Dendritic cell treated with granulocyte-macrophage colony-stimulating factor and Interleukin-4, amounts not matched to agents 40 ng/mL and 50 ng/mL, for 4 days (primary cell): ENCODE measurements at regions not wholly inside any gene's neighbourhood (a gene's known extent, or its start where the extent isn't known, plus 50 kb on each side); places are given as distances from the start of the nearest gene placed in this dataset.
"Not testable (repeated sequence)": the region's sequence is repeated elsewhere in the genome, so short reads cannot be mapped to it uniquely, and the experiment has no call there.

Experiments used
- H3K27ac Mint-ChIP-seq: one replicate; pipeline ENCODE4 v1.8.0; 2022; ENCODE audit warnings: mild to moderate bottlenecking, mixed read lengths
- H3K27me3 Mint-ChIP-seq: one replicate; pipeline ENCODE4 v1.8.0; 2022; ENCODE audit warnings: mild to moderate bottlenecking, mixed read lengths
- H3K36me3 Mint-ChIP-seq: one replicate; pipeline ENCODE4 v1.8.0; 2022; ENCODE audit warnings: low read depth, mixed read lengths
- H3K4me1 Mint-ChIP-seq: one replicate; pipeline ENCODE4 v1.8.0; 2022; ENCODE audit warnings: low read depth, mixed read lengths
- H3K4me3 Mint-ChIP-seq: one replicate; pipeline ENCODE4 v1.8.0; 2022; ENCODE audit warnings: mild to moderate bottlenecking, moderate library complexity, mixed read lengths
- H3K9me3 Mint-ChIP-seq: one replicate; pipeline ENCODE4 v1.8.0; 2022; ENCODE audit warnings: mixed read lengths
- intact Hi-C: fragments of 100-400 bp; cut with micrococcal nuclease; formaldehyde crosslinking; loops from one replicate; pipeline ENCODE4 v1.15.0; 2022

GRCh38 chr9:38181232-38181631 lies 112.2 kb upstream of the SHB start:
- Mint-ChIP-seq H3K27me3 (peaks cover 5% of the 10 kb centered on the region), H3K9me3 (no peaks in the 10 kb centered on the region), H3K27ac (no peak overlapping the region), H3K36me3 (no peaks in the 10 kb centered on the region), H3K4me3 (no peak overlapping the region), H3K4me1 (no peaks in the 10 kb centered on the region)
- intact Hi-C loops, result no loop called here

- no peak overlapping the region for H3K4me3 Mint-ChIP-seq
- intact Hi-C loops, result no loop called here
- no peak overlapping the region for H3K27ac Mint-ChIP-seq
- peaks cover 5% of the 10 kb centered on the region for H3K27me3 Mint-ChIP-seq
- H3K9me3 Mint-ChIP-seq, result no peaks in the 10 kb centered on the region
- no peaks in the 10 kb centered on the region for H3K4me1 Mint-ChIP-seq
- no peaks in the 10 kb centered on the region for H3K36me3 Mint-ChIP-seq
These were observed 111.6 kb upstream of the SHB start for GRCh38 chr9:38180656-38181055.

GRCh38 chr9:38179965-38180364 lies 110.9 kb upstream of the SHB start:
- Mint-ChIP-seq H3K4me1 (no peaks in the 10 kb centered on the region), H3K36me3 (no peaks in the 10 kb centered on the region), H3K4me3 (no peak overlapping the region), H3K27ac (no peak overlapping the region), H3K27me3 (peaks cover 5% of the 10 kb centered on the region), H3K9me3 (no peaks in the 10 kb centered on the region)
- intact Hi-C loops, result no loop called here

- intact Hi-C loops, result no loop called here
- no peak overlapping the region for H3K4me3 Mint-ChIP-seq
These were observed 109.2 kb upstream of the SHB start for GRCh38 chr9:38178237-38178636.

GRCh38 chr9:38177680-38178079 lies 108.7 kb upstream of the SHB start:
- intact Hi-C loops, result no loop called here
- H3K9me3 Mint-ChIP-seq, result no peaks in the 10 kb centered on the region

More at GRCh38 chr9:38178237-38178636, 109.2 kb upstream of the SHB start:
- H3K9me3 Mint-ChIP-seq, result no peaks in the 10 kb centered on the region
- H3K27ac Mint-ChIP-seq, result no peak overlapping the region
- peaks cover 5% of the 10 kb centered on the region for H3K27me3 Mint-ChIP-seq
- no peaks in the 10 kb centered on the region for H3K36me3 Mint-ChIP-seq
- H3K4me1 Mint-ChIP-seq, result no peaks in the 10 kb centered on the region

GRCh38 chr9:38176251-38176650 lies 107.2 kb upstream of the SHB start:
- Mint-ChIP-seq H3K9me3 (peaks cover 7% of the 10 kb centered on the region), H3K27me3 (peaks cover 5% of the 10 kb centered on the region), H3K27ac (no peak overlapping the region), H3K36me3 (no peaks in the 10 kb centered on the region), H3K4me3 (no peak overlapping the region), H3K4me1 (peaks cover 2% of the 10 kb centered on the region)
- intact Hi-C loops, result no loop called here

More at GRCh38 chr9:38177680-38178079, 108.7 kb upstream of the SHB start:
- Mint-ChIP-seq H3K27ac (no peak overlapping the region), H3K36me3 (no peaks in the 10 kb centered on the region), H3K4me3 (no peak overlapping the region), H3K4me1 (no peaks in the 10 kb centered on the region), H3K27me3 (peaks cover 5% of the 10 kb centered on the region)

- peaks cover 4% of the 10 kb centered on the region for H3K27me3 Mint-ChIP-seq
- intact Hi-C loops, result no loop called here
- peaks cover 15% of the 10 kb centered on the region for H3K9me3 Mint-ChIP-seq
- no peak overlapping the region for H3K4me3 Mint-ChIP-seq
- no peaks in the 10 kb centered on the region for H3K36me3 Mint-ChIP-seq
- peaks cover 8% of the 10 kb centered on the region for H3K4me1 Mint-ChIP-seq
- no peak overlapping the region for H3K27ac Mint-ChIP-seq
These were observed 106.4 kb upstream of the SHB start for GRCh38 chr9:38175423-38175822.

- H3K9me3 Mint-ChIP-seq, result peaks cover 31% of the 10 kb centered on the region
- H3K36me3 Mint-ChIP-seq, result no peaks in the 10 kb centered on the region
- peaks cover 3% of the 10 kb centered on the region for H3K27me3 Mint-ChIP-seq
- intact Hi-C loops, result no loop called here
- H3K27ac Mint-ChIP-seq, result no peak overlapping the region
- H3K4me3 Mint-ChIP-seq, result no peak overlapping the region
- peaks cover 15% of the 10 kb centered on the region for H3K4me1 Mint-ChIP-seq
These were observed 103.6 kb upstream of the SHB start for GRCh38 chr9:38172586-38172985.

- H3K27ac Mint-ChIP-seq, result no peak overlapping the region
These were observed 102.9 kb upstream of the SHB start for GRCh38 chr9:38171926-38172325.

GRCh38 chr9:38171538-38171884 lies 102.5 kb upstream of the SHB start:
- H3K27me3 Mint-ChIP-seq, result no peaks in the 10 kb centered on the region

More at GRCh38 chr9:38171926-38172325, 102.9 kb upstream of the SHB start:
- Mint-ChIP-seq H3K4me1 (peaks cover 15% of the 10 kb centered on the region), H3K27me3 (no peaks in the 10 kb centered on the region), H3K9me3 (peaks cover 31% of the 10 kb centered on the region), H3K4me3 (no peak overlapping the region), H3K36me3 (no peaks in the 10 kb centered on the region)
- intact Hi-C loops, result no loop called here

GRCh38 chr9:38170763-38171537 lies 101.9 kb upstream of the SHB start:
- H3K27me3 Mint-ChIP-seq, intact Hi-C loops, H3K36me3 Mint-ChIP-seq, H3K4me3 Mint-ChIP-seq, H3K27ac Mint-ChIP-seq: not testable (repeated sequence)
- peaks cover 15% of the 10 kb centered on the region for H3K4me1 Mint-ChIP-seq
- H3K9me3 Mint-ChIP-seq, result peaks cover 31% of the 10 kb centered on the region

More at GRCh38 chr9:38171538-38171884, 102.5 kb upstream of the SHB start:
- no peak overlapping the region for H3K27ac Mint-ChIP-seq
- no peaks in the 10 kb centered on the region for H3K36me3 Mint-ChIP-seq
- H3K4me1 Mint-ChIP-seq, result peaks cover 15% of the 10 kb centered on the region
- H3K9me3 Mint-ChIP-seq, result peaks cover 31% of the 10 kb centered on the region
- intact Hi-C loops, result no loop called here
- H3K4me3 Mint-ChIP-seq, result no peak overlapping the region

GRCh38 chr9:38170155-38170554 lies 101.1 kb upstream of the SHB start:
- Mint-ChIP-seq H3K9me3 (peaks cover 31% of the 10 kb centered on the region), H3K4me1 (peaks cover 15% of the 10 kb centered on the region)
- H3K4me3 Mint-ChIP-seq, H3K27me3 Mint-ChIP-seq, intact Hi-C loops, H3K27ac Mint-ChIP-seq, H3K36me3 Mint-ChIP-seq: not testable (repeated sequence)

GRCh38 chr9:38166501-38166900 lies 97.5 kb upstream of the SHB start:
- H3K4me3 Mint-ChIP-seq, result no peak overlapping the region
- intact Hi-C loops, result no loop called here
- peaks cover 15% of the 10 kb centered on the region for H3K4me1 Mint-ChIP-seq
- H3K27ac Mint-ChIP-seq, result no peak overlapping the region
- no peaks in the 10 kb centered on the region for H3K36me3 Mint-ChIP-seq
- peaks cover 26% of the 10 kb centered on the region for H3K9me3 Mint-ChIP-seq
- H3K27me3 Mint-ChIP-seq, result peaks cover 7% of the 10 kb centered on the region

- H3K4me3 Mint-ChIP-seq, result no peak overlapping the region
- no peak overlapping the region for H3K27ac Mint-ChIP-seq
- H3K4me1 Mint-ChIP-seq, result peaks cover 7% of the 10 kb centered on the region
- H3K9me3 Mint-ChIP-seq, result peaks cover 9% of the 10 kb centered on the region
- peaks cover 7% of the 10 kb centered on the region for H3K27me3 Mint-ChIP-seq
- intact Hi-C loops, result no loop called here
- no peaks in the 10 kb centered on the region for H3K36me3 Mint-ChIP-seq
These were observed 95.7 kb upstream of the SHB start for GRCh38 chr9:38164659-38165221.

- Mint-ChIP-seq H3K4me3 (no peak overlapping the region), H3K27ac (no peak overlapping the region), H3K36me3 (no peaks in the 10 kb centered on the region), H3K27me3 (peaks cover 7% of the 10 kb centered on the region), H3K4me1 (peaks cover 7% of the 10 kb centered on the region), H3K9me3 (no peaks in the 10 kb centered on the region)
- intact Hi-C loops, result no loop called here
These were observed 94.5 kb upstream of the SHB start for GRCh38 chr9:38163518-38163917.
